GM18907 (cell line): ENCODE measurements at regions not wholly inside any gene's neighbourhood (a gene's known extent, or its start where the extent isn't known, plus 50 kb on each side); places are given as distances from the start of the nearest gene placed in this dataset.
"Not testable (repeated sequence)": the region's sequence is repeated elsewhere in the genome, so short reads cannot be mapped to it uniquely, and the experiment has no call there.

Source experiments
- ATAC-seq: cut with Tn5 transposase; IDR thresholded peaks from one replicate; pipeline ENCODE4 v1.9.1; 2021; ENCODE audit warnings: mild to moderate bottlenecking, moderate library complexity; ENCODE audit not compliant: unreplicated experiment

DNA sequence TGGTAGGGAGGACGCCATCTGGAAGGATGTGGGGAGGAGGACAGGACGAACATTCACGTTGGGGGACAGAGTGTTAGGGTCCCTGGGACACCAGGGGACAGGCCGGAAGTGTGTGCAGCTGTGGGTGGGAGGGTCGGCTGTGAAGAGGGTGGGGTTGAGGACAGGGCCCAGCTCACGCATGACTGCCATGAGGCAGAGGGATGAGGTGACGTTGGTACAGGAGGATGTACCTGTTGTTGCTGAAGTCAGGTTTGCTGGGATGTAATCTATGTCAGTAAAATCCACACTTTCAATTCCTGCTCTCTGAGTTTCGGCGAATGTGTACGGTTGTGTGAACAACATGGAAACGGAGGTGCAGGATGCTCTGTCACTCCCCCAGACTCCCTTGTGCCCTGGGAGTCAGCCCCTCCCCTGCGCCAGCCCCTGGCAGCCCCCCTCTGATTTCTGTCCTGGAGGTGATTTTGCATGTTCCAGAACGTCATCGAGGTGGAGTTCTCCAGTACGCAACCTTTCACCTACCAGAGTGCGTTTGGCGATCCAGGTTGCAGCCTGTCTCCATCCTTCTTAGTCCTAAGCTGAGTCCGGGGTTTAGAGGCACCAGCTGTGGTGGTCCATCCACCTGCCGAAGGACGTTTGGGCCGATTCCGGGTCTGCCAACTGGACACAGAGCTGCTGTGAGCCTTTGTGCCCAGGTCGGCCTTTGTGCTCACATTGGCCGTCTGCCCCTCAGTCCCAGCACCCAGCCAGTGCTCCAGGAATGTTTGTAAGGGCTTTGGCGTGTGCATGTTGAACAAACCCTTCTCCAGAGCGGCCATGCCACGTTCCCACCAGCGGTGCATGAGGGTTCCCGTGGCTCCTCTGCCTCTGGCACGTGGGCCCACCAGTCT lies 203.2 kb downstream of the NPIPB11 start:
- ATAC-seq, result not testable (repeated sequence)

DNA sequence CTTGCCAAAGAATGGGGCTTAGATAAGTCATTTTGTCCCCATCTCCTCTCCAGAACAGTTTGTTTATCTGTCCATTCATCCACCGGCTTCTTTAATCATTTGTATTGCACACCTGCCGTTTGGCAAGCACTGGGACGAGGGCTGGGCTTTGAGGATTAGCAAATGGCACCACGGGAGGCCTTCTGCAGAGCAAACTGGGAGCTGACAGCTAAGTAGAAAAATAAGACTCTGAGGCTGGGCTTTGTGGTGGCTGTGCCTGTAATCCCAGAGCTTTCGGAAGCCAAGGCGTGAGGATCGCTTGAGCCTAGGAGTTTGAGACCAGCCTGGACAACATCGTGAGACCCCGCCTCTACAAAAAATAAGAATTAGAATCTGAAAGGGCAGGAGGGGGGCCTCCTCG lies 203.9 kb downstream of the NPIPB11 start:
- not testable (repeated sequence) for ATAC-seq

DNA sequence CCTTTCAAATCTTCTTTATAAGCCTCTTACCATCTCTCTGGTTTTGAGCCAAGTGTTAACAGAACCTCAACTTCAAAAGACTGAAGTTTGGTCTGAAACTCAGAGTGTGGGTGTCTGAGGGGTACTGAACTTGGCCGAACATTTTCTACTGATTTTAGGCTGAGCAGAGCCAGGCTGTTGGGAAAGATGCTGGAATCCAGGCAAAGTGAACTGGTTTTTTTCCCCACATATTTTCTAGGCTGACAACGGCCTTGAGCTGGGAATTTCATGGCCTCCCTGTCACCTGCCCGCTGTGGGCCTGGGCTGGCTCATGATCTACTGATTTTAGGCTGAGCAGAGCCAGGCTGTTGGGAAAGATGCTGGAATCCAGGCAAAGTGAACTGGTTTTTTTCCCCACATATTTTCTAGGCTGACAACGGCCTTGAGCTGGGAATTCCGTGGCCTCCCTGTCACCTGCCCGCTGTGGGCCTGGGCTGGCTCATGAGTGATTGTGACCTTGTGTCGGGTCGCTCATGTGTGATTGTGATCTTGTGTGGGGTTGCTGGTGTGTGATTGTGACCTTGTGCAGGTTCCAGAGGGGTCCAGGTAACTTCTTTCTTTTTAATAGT lies 204.4 kb downstream of the NPIPB11 start:
- ATAC-seq, result not testable (repeated sequence)

DNA sequence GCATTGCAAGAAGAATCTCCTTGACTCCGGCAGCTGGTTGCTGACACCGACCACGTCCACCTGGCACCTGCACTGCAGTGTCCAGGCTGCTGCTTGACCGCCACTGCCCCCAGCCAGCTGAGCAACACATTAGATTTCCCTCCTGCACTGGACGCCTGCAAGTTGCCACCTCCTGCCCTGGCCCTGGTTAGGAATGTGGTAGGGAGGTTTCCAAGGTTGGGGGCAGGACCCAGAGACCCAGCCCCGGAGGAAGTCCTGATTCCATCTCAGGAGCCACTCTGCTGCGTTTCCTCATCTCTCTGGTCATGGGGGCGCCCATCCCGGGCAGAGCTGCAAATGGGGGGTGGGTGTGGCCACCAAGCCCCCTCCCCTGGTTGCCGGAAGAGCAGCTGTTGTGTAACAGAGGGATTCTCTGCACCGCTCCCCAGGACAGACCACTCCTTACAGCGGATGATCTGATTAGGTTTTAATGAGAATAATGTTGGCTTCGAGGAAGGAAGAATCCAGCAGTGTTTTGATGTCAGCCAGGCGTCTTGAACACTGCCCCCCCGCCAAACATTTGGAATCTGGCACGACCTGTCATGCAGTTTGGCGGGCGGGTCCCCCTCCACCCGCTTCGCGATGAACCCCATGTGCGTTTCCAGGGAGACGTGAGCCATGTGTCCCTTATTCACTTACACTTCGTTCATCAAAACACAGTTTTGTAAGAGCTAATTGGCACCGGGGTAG lies 205.1 kb downstream of the NPIPB11 start:
- not testable (repeated sequence) for ATAC-seq

DNA sequence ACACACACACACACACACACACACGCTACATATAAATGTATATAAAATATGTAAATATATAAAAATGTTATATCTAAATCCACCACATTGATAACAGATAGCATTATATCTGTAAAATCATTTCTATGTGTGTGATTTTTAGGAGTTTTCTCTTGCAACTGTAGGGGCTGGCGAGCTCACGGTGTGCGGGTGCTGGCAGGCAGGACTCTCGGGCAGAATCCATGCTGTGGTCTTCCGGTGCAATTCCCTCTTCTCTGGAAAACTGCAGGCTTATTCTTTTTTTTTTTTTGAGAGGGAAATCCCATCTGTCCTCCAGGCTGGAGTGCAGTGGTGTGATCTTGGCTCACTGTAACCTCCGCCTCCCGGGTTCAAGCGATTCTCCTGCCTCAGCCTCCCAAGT lies 205.8 kb downstream of the NPIPB11 start:
- ATAC-seq, result not testable (repeated sequence)

DNA sequence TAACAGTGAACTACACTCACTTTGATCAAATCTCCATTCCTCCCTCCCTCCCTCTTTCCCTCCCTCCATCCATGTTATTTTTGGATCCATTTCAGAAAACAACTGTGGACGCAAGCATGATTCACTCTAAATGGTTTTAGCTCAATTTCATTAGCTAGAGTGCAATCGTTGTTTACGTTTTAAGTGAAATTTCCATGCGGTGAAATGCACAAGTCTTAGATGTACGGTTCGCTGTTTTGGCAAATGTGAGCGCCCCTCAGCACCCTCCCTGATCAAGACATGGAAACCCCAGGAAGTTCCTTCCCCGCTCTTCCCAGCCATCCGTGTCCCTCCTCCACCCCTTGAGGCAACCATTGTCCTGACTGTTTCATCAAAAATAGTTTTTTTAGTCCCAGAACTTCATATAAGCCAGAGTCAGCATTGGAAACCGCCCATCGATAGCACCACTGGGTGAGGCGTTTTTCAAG lies 206.3 kb downstream of the NPIPB11 start:
- ATAC-seq, result not testable (repeated sequence)

DNA sequence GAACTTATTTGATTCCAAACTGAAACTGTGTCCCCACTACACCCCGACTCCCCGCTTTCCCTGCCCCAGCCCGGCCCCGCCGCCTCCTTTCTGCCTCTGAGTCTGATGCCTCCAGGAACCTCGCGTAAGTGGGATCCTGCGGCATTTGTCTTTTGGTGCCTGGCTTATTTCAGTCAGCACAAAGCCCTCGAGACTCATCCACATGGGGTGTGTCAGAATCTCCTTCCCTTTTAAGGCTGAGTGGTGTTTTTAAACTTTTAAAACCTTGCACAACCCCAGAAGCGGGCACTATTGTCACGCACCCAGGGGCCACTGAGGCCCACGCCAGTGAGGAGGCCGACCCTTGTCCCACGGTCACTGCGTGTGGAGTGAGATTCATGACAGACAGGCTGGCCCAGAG lies 206.9 kb downstream of the NPIPB11 start:
- not testable (repeated sequence) for ATAC-seq

DNA sequence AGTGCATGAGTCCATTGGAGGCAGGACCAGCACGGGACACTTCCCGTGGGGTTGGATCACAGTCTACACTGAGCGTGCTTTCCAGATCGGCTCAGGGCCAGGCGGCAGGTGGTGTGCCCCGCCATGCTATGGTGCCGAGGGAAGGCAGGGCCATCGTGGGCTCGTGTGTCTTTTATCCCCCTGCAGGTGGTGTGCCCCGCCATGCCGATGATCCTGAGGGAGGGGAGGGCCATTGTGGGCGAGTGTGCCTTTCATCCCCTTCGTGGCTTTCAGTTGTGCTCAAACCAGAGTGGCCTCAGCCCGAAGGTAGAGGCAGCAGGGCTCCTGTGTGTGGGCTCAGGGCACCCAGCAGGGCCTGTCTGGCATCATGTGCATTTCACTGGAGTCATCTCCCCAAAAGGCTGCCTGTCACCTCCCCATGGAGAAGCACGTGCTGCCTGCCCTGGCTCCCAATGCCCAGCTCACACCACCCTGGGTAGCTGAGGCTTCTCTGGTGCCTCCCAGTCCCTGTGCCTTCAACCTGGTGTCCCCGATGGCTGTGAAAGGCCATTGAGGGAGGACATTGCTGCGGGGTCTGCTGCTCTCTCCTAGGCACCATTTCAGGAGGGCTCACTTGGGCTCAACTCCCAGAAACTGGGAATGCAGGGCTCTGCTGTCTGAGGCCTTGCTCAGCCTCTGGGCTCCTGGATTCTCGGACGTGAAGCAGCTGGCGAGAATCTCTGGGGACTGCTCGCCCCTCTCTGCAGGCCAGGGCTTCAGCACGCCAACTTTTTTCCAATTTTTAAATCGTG lies 207.6 kb downstream of the NPIPB11 start:
- ATAC-seq, result no peak

DNA sequence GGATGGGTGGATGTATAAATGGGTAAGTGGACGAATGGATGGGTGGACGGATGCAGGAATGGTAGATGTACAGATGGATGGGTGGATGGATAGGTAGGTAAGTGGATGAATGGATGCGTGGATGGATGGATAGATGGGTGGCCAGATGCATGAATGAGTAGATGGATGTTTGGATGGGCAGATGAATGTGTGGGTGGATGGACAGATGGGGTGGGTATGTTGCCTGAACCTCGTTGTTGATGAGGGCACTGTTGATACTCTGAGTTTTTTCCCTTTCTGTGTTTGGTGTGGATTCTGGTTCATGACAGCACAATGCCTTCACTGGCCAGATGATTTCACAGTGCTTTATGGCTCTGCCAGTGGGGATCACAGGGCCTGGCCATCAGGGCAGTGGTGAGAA lies 208.3 kb downstream of the NPIPB11 start:
- ATAC-seq, result no peak

DNA sequence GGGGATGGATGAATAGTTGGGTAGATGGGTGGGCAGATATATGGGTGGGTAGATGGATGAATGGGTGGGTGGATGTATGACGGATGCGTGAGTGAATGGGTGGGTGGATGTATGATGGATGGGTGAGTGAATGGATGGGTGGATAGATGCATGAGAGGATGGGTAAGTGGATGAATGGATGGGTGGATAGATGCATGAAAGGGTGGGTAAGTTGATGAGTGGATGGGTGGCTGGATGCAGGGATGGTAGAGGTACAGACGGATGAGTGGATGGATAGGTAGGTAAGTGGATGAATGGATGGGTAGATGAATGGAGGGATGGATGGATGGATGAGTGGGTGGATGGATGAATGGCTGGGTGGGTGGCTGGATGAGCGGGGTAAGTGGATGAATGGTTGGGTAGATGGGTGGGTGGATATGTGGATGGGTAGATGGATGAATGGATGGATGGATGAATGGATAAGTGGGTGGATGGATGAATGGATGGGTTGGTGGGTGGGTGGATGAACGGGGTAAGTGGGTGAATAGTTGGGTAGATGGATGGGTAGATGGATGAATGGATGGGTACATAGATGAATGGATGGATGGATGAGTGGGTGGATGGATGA lies 208.9 kb downstream of the NPIPB11 start:
- ATAC-seq, result not testable (repeated sequence)

DNA sequence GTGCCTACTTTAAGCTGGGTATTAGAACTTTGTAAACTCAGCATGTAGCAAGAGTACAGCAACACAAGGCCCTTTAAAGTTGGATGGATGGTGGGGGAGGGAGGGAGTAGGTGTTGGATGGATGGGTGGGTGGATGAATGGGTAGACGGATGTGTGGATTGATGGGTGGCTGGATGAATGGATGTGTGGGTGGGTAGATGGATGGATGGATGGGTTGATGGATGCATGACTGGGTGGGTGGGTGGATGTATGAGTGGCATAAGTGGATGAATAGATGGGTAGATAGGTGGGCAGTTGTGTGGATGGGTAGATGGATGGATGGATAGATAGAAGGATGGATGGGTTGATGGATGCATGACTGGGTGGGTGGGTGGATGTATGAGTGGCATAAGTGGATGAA lies 209.8 kb downstream of the NPIPB11 start:
- not testable (repeated sequence) for ATAC-seq

DNA sequence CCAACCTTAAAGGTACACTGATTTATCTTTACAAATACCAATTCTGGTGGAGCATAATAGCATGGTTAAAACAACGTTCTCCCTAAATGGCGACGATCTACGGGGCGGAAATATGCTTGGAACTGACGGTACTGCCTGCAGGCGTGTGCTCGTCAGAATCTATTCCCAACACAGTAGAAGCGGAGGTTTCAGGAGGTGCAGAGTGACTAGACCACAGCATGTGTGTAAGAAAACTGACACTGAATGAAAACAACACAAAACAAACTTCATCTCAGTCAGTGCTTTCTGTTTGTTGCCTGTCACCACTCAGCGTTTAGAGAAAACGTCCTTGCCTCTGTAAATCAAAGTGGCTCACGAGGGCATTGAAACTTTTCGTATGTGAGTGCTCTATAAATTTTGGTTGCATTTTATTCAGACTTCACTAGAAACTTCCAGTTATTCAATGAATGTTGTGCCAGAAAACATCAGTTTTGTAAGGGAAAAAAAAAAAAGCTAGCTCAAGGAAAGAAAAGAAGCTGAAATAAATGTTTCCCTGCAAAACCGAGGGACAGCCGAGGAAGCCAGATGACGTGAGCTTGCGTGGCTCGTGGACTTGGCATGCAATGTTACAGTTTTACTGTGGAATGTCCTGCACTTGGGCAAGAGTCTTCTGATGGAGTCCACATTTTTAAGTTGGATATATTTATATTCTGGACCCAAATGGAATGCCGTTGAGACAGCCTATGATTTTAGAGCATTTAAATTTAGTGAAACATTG lies 210.4 kb downstream of the LAT start:
- not testable (repeated sequence) for ATAC-seq

DNA sequence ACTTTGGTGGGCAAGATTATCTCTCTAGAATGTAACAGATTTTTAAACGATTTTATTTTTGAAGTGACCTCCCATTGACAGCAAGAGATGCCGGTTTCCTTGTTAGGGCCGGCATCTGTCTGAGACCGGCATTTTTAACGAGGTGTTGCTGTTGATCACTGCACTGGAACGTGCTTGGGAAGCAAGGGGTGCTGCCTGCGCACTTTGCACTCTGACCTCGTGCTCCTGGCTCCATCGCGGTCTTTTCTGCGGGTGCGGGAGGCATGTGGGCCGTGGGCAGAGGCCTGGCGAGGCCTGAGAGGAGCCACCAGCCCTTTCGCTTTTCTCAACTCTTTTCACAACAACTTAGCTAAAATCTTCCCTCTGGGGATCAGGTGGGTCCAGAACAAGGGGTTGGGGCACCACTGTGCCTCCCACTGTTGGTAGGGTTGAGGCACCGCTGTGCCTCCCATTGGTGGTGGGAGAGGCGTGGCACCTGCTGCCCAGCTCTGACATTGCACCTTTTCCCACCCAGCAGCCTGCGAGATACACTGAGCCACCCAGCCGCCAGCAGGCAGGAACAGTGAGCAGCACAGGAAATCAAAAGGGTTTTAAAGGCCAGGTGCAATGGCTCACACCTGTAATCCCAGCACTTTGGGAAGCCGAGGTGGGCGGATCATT lies 209.5 kb downstream of the LAT start:
- not testable (repeated sequence) for ATAC-seq

DNA sequence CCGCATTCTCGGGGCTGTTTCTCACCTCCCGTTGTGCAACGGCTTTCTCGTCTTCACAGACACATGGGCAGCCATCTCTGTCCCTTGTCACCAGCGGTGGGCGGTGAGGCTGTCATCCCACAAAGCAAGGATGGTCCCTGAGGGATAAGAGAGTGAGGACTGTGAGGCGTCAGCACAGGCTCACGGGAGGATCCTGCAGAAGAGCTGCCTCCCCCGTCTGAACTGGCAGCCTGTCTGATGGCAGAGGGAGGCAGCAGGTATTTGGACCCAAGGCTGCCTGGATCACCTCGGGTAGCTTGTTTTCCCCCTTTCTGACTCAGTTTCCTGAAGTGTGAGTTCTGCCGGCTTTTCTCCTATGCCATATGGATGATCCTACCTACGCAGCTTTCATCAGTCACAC lies 208.8 kb downstream of the LAT start:
- ATAC-seq, result not testable (repeated sequence)

DNA sequence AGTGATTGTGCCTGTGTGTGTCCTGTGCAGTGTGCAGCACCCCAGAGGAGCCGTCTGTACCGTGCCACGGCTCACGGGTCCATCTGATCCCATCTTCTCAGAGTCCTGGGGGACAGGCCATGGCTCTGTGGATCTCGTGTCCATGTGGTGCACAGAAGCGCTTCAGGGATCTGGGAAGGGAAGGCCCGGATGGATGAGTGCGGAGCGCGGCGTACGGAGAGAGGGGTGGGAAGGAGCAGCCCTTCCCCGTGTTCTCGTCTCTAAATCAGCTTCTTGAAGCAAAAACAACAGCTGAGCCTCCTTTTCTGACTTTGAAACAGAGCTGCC lies 208.4 kb downstream of the LAT start:
- ATAC-seq, result not testable (repeated sequence)

DNA sequence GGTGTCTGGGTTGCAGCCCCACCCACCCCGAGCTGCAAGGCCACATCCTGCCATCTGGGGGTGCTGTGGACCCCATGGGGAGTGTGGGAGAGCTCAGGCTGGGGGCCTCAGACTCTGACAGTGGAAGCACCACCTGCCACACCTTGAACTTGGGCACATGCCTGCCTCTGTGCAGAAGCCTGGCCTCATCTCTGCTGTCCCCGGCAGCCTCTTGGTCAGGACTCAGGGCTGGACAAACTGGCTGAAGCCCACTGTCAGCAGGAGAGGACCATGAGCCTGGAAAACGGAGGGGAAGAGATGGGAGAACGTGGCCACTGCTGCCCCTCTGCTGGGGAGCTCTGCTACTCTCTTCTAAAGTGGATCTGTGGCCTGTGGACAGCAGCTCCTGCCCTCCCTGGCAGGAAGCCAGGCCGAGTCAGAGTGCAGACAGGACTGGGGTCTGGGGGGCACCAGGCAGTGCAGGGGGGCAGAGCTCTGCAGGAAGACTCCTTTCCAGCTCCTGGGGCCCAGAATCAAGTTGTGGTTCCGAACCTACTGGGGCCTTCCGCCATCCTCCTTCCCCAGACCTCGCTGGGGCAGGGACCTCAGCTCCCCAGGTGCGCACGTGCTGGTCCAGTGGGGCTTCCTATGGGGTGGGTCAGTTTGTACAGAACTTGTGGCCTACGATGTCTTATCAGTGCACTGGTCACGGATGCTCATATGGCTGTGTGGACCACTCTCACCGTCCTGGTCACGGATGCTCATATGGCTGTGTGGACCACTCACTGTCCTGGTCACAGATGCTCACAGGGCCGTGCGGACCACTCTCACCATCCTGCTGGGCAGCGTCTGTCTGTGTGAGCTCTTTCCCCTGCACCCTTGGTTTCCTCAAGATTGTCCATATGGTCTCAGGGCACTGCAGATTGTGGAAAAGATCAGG lies 207.7 kb downstream of the LAT start:
- ATAC-seq, result no peak

DNA sequence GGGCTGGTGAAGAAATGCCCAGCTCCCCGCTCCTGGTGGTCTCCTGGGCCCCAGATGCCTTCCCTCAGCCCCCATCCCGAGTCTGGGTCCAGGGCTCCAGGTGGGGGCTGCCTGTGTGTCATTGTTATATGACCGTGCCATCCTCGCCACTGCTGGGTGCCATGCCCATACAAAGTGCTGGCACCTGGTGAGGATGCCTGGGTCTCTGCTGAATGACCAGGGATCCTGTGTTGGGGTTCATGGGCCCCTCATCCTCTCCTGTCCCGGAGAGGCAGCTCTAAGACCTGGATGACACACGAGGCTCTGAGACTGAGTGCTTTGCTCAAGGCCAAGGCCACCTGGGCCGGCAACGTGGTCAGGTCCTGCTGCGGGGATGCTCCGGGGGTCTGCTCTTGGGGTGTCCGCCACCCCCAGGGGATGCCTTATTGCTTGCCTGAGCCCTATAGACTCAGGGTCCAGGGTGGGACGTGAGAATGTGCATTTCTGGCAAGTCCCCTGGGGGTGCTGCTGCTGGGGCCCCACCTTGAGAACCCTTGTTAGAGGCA lies 206.9 kb downstream of the LAT start:
- not testable (repeated sequence) for ATAC-seq
